ENCODE measurements at regions not wholly inside any gene's neighbourhood (a gene's known extent, or its start where the extent isn't known, plus 50 kb on each side); places are given as distances from the start of the nearest gene placed in this dataset.

GRCh38 chr18:77906103-77906892, 656.6 kb downstream of the GALR1 start:
- DNase-seq (ENCODE audit: low read depth in 2 of 2), result no peak

GRCh38 chr18:77910347-77910746, 660.7 kb downstream of the GALR1 start:
- DNase-seq (ENCODE audit: low read depth in 2 of 2), result no peak

GRCh38 chr18:77911971-77912605, 662.4 kb downstream of the GALR1 start:
- no peak for DNase-seq (ENCODE audit: low read depth in 2 of 2)

- DNase-seq (ENCODE audit: low read depth in 2 of 2), result no peak
Observed at GRCh38 chr18:77918730-77919129, 669.1 kb downstream of the GALR1 start.

DNA sequence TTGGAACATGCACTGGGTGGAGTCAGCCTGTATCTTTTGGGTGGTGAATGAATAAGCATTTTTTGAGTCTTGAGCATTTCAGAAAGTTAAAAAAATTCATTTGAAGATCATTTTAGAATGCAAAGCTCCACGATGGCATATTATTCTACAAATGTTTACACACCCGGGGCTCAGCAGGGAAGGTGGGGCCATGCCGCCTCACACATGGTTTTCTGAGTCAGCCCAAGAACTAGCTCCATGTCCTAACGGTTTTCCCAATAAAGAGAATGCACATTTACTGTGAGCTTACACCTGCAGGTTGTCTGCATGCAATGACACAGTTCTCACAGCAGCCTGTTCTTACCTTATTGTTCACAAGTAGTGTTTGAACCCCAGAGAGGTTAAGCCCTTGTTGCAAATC, 670.3 kb downstream of the GALR1 start:
- DNase-seq (ENCODE audit: low read depth in 2 of 2), result no peak

GRCh38 chr18:77935342-77935741, 685.7 kb downstream of the GALR1 start:
- no peak for DNase-seq (ENCODE audit: low read depth in 2 of 2)

GRCh38 chr18:77940566-77940965, 690.9 kb downstream of the GALR1 start:
- no peak for DNase-seq (ENCODE audit: low read depth in 2 of 2)

DNA sequence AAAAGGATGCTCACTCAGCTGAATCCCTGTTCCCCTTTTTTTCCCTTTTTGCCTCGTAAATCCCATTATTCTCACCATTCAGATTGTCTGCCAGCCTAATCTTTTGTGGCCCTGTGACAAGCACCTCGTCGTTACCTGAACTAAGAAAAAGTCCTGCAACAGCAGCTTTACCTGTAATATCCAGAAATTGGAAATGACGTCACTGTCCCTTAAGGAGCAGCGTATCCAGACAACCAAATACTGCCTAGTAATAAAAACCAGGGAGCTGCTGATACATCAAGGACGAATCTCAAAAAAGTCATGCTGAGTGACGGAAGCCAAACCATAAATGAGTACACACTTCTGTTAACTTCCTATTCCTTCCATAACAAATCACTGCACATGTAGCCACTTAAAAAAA, 694.9 kb downstream of the GALR1 start:
- no peak for DNase-seq (ENCODE audit: low read depth in 2 of 2)

- no peak for DNase-seq (ENCODE audit: low read depth in 2 of 2)
Observed at GRCh38 chr18:77948567-77948966, 698.9 kb downstream of the GALR1 start.

- DNase-seq (ENCODE audit: low read depth in 2 of 2), result no peak
Observed at GRCh38 chr18:77949355-77949973, 699.8 kb downstream of the GALR1 start.

GRCh38 chr18:77959248-77959647, 709.6 kb downstream of the GALR1 start:
- no peak for DNase-seq (ENCODE audit: low read depth in 2 of 2)

- no peak for DNase-seq (ENCODE audit: low read depth in 2 of 2)
Observed at GRCh38 chr18:77960791-77961410, 711.3 kb downstream of the GALR1 start.

- no peak for DNase-seq (ENCODE audit: low read depth in 2 of 2)
Observed at GRCh38 chr18:77967071-77967470, 717.4 kb downstream of the GALR1 start.

DNA sequence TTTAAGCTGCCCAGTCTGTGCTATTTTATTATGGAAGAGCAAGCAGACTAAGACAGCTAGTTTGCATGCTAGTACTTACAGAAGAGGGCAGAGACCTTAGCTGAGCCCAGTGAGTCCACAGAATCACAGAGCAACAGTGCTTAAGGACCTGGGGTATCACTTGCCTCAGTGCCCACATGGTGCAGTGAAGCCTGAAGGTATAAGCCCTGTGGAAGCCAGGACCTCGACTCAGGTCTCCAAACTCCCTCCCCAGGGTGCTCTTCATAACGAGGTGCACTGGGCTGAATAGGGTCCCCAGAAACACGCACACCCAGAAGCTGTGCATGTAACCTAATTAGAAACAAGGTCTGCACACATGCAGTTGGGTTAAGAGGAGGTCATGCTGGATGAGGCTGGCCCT, 718.1 kb downstream of the GALR1 start:
- no peak for DNase-seq (ENCODE audit: low read depth in 2 of 2)

DNA sequence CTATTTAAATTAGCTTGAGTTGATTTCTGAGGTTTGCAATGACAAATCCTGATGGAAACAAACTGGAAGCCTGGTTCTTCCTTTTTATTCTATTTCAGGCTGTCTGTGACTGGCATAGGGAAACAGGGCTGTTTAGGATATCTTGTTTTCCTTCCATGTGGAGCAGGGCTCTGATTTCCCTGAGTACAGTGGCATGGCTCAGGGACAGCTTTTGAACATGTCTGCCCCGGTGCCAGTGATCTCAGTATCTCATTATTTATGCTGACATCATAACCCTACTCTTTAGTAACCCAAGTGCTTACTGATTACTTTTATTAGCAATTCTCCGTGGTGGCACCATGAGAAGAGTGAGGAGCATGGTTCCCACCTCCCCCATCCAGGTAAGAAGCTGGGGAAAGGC, 720.3 kb downstream of the GALR1 start:
- DNase-seq (ENCODE audit: low read depth in 2 of 2), result no peak

GRCh38 chr18:77970814-77971213, 721.2 kb downstream of the GALR1 start:
- no peak for DNase-seq (ENCODE audit: low read depth in 2 of 2)

GRCh38 chr18:77973745-77974144, 724.1 kb downstream of the GALR1 start:
- no peak for DNase-seq (ENCODE audit: low read depth in 2 of 2)

- no peak for DNase-seq (ENCODE audit: low read depth in 2 of 2)
Observed at GRCh38 chr18:77974329-77974728, 724.7 kb downstream of the GALR1 start.

DNA sequence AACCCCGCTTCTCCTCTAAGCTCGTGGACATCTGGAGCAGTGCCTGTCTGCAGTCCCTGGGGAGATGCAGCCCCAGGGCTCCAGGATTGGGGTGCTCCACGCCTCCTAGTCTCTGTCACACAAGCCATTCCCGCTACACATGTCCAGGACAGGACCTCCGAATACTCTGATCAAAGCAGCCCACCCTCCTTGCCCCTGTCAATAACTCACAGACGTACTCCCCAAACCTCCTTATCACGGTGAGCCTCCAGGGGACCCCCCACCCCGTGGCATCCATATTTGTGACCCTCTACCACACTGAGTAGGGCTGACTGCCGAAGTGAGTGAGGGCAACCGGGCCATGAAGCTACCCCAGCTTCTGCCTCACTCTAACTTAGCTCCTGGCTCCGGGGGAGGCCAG, 727.7 kb downstream of the GALR1 start:
- no peak for DNase-seq (ENCODE audit: low read depth in 2 of 2)

- no peak for DNase-seq (ENCODE audit: low read depth in 2 of 2)
Observed at GRCh38 chr18:77980275-77980674, 730.6 kb downstream of the GALR1 start.

DNA sequence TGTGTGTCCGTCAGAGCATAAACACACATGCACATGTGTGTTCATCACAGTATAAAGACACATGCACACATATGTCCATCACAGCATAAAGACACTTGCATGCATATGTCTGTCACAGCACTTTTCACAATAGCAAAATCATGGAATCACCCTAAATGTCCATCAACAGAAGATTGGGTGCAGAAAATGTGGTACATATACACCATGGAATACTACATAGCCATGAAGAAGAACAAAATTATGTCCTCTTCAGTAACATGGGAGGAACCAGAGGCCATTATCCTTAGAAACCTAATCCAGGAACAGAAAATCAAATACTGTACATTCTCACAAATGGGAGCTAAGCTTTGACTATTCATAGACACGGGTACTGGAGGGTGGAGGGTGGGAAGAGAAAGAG, 732.2 kb downstream of the GALR1 start:
- DNase-seq (ENCODE audit: low read depth in 2 of 2), result no peak

DNA sequence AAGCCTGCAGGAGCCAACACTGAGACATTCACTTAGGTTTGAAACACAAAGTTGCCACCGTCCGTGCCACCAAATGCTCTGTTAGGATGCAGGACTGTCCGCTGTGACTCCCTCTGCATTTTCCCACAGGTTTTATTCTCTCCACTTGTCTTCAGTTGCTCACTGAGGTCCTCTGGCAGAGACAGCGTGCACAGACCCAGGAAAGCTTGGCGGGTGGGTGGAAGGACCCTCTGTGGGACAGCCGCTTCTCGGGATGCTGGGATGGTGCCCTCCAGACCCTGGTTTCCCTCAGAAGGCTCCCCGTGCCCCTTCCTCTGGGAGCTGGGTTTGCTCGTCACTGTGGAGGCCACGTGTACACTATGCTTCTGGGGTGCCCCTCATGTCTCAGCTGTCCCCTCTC, 733.6 kb downstream of the GALR1 start:
- no peak for DNase-seq (ENCODE audit: low read depth in 2 of 2)

DNA sequence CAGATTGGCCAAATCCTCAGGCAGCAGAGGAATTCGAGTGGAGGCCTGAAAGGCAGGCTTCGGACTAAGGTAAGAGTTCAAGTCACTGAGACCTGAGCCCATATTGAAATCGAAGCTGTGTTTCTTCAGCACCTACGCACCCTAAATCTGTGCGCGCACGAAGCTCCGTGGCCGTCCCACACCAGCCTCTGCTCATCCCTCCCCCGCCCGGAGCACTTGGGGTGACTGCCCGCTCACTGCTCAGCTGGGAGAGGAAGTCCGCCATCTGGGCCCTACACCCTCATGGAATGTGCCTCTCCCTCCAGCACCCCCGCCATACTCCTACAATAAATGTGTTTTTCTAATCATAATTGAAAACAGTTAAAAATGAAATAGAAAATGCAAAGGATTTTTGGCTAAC, 734.5 kb downstream of the GALR1 start:
- DNase-seq (ENCODE audit: low read depth in 2 of 2), result no peak

All from activated CD4-positive, alpha-beta T cell treated with anti-CD3 and anti-CD28 coated beads for 24 hours (primary cell).